ENCODE measurements at regions not wholly inside any gene's neighbourhood (a gene's known extent, or its start where the extent isn't known, plus 50 kb on each side); places are given as distances from the start of the nearest gene placed in this dataset.

- TF ChIP-seq ZNF331 (CRISPR knock-in tag; IDR thresholded peaks at IDR 0.05; ENCODE audit: low read depth) (no peak), STAT1 (IDR thresholded peaks at IDR 0.05; ENCODE audit: unreplicated experiment) (no peak)
These were observed 988.3 kb downstream of the DTWD2 start (continued) for GRCh38 chr5:117999939-118000549.

- Histone ChIP-seq H3K36me3 (ENCODE audit: insufficient read depth) (no peaks in the 10 kb centered on the region), H2AFZ (peak overlapping the region; percentile 38), H4K20me1 (replicated peaks; ENCODE audit: insufficient read depth) (no peaks in the 10 kb centered on the region), H3F3A (replicated peaks; ENCODE audit: low read depth) (no peaks in the 10 kb centered on the region), H3K27ac (ENCODE audit: low read depth) (no peak overlapping the region), H3K4me3 (no peak overlapping the region), H3K9me2 (ENCODE audit: insufficient read depth) (no peaks in the 10 kb centered on the region), H3K4me2 (no peak overlapping the region), H3K4me1 (ENCODE audit: insufficient read depth) (no peaks in the 10 kb centered on the region), H3K79me2 (replicated peaks; ENCODE audit: insufficient read depth) (no peaks in the 10 kb centered on the region), H3K27me3 (ENCODE audit: insufficient read depth) (no peaks in the 10 kb centered on the region)
- ATAC-seq = peak; percentile 92
- H3K4me1 Mint-ChIP-seq = no peaks in the 10 kb centered on the region; the same call in 2 of the 3 replicates
- no peaks in the 10 kb centered on the region for H3K36me3 Mint-ChIP-seq (ENCODE audit: low read depth)
- H3K27ac Mint-ChIP-seq = no peak overlapping the region; the same call in 1 of the 2 replicates
- H3K9me3 Mint-ChIP-seq = no peaks in the 10 kb centered on the region
- peaks cover 1% of the 10 kb centered on the region for H3K27me3 Mint-ChIP-seq (ENCODE audit: insufficient read depth, low read depth, poor library complexity)
- DNase-seq (ENCODE audit: low spot score) = peak; percentile 58
- TF ChIP-seq REST (IDR thresholded peaks at IDR 0.05; ENCODE audit: unreplicated experiment) (no peak), CREB1 (CRISPR knock-in tag; IDR thresholded peaks at IDR 0.05; ENCODE audit: low read depth) (no peak), NANOG (IDR thresholded peaks at IDR 0.05; ENCODE audit: borderline replicate concordance) (no peak), ZNF331 (CRISPR knock-in tag; IDR thresholded peaks at IDR 0.05; ENCODE audit: low read depth) (no peak), JUNB (IDR thresholded peaks at IDR 0.05; ENCODE audit: unreplicated experiment) (no peak), ETS1 (IDR thresholded peaks at IDR 0.05) (no peak), CTCF (conservative IDR thresholded peaks at IDR 0.05; ENCODE audit: low read depth in 2 of 2) (no peak), EZH2 (IDR thresholded peaks at IDR 0.05; ENCODE audit: low read depth, unreplicated experiment) (no peak), ZNF462 (CRISPR knock-in tag; IDR thresholded peaks at IDR 0.05) (no peak)
- H3K4me3 Mint-ChIP-seq = no peak overlapping the region
These were observed 1005.7 kb downstream of the DTWD2 start for GRCh38 chr5:117982691-117983090.

Measured in GM23338 (cell line).